ENCODE measurements at regions not wholly inside any gene's neighbourhood (a gene's known extent, or its start where the extent isn't known, plus 50 kb on each side); places are given as distances from the start of the nearest gene placed in this dataset.

DNA sequence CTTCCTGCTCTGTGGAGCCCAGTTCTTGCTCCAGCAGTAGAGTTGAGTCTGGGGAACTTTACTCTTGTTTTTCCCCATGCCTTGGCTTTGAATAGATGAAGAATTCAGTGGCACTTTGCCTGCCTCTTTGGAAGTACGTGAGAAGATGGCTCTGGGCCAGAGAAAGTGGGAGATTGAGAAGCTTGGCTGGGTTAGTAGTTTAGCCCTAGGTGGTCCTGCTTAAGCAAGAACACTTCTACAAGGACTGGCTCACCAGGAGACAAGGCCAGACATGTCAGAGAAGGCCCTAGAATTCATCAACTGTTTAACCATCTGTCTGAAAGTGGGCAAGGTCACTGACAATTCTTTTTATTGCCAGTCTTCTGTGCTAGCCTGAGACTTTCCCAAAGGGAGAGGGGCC is 410.3 kb downstream of the TYW1 start:
- Histone ChIP-seq H3K36me3 (ENCODE audit: insufficient read depth, low read length) (no peaks in the 10 kb centered on the region), H3K9me3 (ENCODE audit: low read depth, low read length) (no peaks in the 10 kb centered on the region), H3K4me3 (peak overlapping the region; percentile 32; the same call in 1 of the 2 replicates), H3K9ac (ENCODE audit: insufficient read length) (no peak overlapping the region), H3K27ac (peak overlapping the region; percentile 47)
- DNase-seq (ENCODE audit: low read depth, low spot score): no peak
- TF ChIP-seq FOXP2 (optimal IDR thresholded peaks at IDR 0.05; ENCODE audit: control extremely low read depth, extremely low read length, insufficient read depth): no peak
- TF ChIP-seq EZH2 (IDR thresholded peaks at IDR 0.05): no peak
- TF ChIP-seq POLR2AphosphoS5 (IDR thresholded peaks at IDR 0.05; ENCODE audit: borderline replicate concordance, low read depth, low read length): no peak

DNA sequence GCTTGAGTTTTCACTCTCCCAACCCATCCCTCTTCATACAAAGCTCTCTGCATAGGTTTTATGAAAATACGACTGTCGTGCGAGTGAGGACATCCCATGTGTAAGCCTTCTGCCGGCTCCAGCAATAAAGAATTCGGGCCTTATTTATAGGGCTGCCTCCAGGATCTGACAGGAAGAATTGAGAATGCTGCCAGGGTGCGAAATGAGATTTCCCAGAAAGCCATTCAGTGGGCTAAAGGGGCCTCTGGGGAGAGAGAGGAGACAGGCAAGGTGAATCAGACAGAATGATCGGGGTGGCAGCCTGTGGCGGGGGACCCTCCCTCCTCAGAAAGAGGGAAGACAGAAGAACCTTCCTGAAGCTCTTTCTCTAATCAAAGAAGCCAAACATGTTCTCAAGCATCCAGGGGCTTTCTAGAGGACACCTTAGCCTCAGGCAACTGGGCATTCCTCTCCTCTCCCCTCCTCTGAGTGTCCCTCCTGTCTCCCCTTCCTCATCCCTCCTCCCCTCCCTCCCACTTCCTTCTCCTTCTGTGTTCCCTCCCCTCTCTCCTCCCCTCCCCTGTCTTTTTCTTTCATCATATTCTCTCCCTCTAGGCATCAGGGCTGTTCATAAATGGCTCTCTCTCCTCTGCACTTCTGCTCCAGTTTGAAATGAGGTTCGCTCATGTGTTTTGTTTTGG is 410.9 kb downstream of the TYW1 start:
- Histone ChIP-seq H3K36me3 (ENCODE audit: insufficient read depth, low read length) (no peaks in the 10 kb centered on the region), H3K9ac (ENCODE audit: insufficient read length) (no peak overlapping the region), H3K27ac (peak overlapping the region; percentile 47), H3K9me3 (ENCODE audit: low read depth, low read length) (no peaks in the 10 kb centered on the region), H3K4me3 (peak overlapping the region; percentile 32)
- no peak for DNase-seq (ENCODE audit: low read depth, low spot score)
- no peak for TF ChIP-seq EZH2 (IDR thresholded peaks at IDR 0.05)
- no peak for TF ChIP-seq FOXP2 (optimal IDR thresholded peaks at IDR 0.05; ENCODE audit: control extremely low read depth, extremely low read length, insufficient read depth)
- TF ChIP-seq POLR2AphosphoS5 (IDR thresholded peaks at IDR 0.05; ENCODE audit: borderline replicate concordance, low read depth, low read length): no peak

DNA sequence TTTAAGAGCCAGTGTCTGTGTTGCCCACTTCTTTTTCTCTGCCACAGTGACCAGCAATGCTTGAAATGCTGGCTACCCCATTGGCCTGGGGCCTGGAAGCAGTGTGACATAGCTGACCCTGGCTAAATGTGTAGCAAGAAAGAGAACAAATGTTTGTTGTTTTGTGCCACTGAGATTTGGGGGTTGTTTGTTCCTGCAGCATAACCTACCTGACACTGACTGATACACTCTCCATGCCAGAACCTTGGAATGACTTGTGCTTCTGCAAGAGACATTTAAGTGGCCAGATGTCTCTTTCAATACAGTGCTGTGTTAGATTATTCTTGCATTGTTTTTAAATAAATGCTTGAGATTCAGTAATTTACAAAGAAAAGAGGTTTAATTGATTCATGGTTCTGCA is 411.5 kb downstream of the TYW1 start:
- H3K4me3 ChIP-seq: peak overlapping the region; percentile 32; the same call in 1 of the 2 replicates
- no peaks in the 10 kb centered on the region for H3K36me3 ChIP-seq (ENCODE audit: insufficient read depth, low read length)
- no peaks in the 10 kb centered on the region for H3K9me3 ChIP-seq (ENCODE audit: low read depth, low read length)
- peak overlapping the region; percentile 47 for H3K27ac ChIP-seq
- no peak for DNase-seq (ENCODE audit: low read depth, low spot score)
- H3K9ac ChIP-seq (ENCODE audit: insufficient read length): no peak overlapping the region
- TF ChIP-seq EZH2 (IDR thresholded peaks at IDR 0.05): no peak
- TF ChIP-seq FOXP2 (optimal IDR thresholded peaks at IDR 0.05; ENCODE audit: control extremely low read depth, extremely low read length, insufficient read depth): no peak
- no peak for TF ChIP-seq POLR2AphosphoS5 (IDR thresholded peaks at IDR 0.05; ENCODE audit: borderline replicate concordance, low read depth, low read length)

DNA sequence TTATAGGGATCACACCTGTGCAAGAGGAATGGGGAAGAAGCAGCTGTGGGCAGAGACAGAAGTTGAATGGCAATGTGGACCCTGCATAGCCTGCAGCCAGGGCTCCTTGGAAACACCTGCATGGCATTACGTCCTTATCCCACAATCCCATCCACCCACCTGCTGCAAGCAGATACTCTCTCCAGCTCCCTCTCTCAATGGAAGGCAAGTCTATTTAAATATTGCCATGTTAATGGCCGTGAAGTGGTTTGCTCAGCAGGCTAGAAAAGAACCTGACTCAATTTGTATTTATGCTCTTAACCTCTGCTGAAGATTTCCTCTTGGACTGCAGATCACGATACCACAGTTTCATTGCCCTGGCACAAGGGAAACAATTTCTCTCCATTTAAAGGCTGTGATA is 417.0 kb downstream of the TYW1 start:
- no peak for TF ChIP-seq EZH2 (IDR thresholded peaks at IDR 0.05)
- no peak for TF ChIP-seq FOXP2 (optimal IDR thresholded peaks at IDR 0.05; ENCODE audit: control extremely low read depth, extremely low read length, insufficient read depth)
- TF ChIP-seq POLR2AphosphoS5 (IDR thresholded peaks at IDR 0.05; ENCODE audit: borderline replicate concordance, low read depth, low read length): no peak
- DNase-seq (ENCODE audit: low read depth, low spot score): no peak
- no peak overlapping the region for H3K4me3 ChIP-seq
- no peaks in the 10 kb centered on the region for H3K9me3 ChIP-seq (ENCODE audit: low read depth, low read length)
- no peak overlapping the region for H3K27ac ChIP-seq
- no peaks in the 10 kb centered on the region for H3K36me3 ChIP-seq (ENCODE audit: insufficient read depth, low read length)
- H3K9ac ChIP-seq (ENCODE audit: insufficient read length): no peak overlapping the region

DNA sequence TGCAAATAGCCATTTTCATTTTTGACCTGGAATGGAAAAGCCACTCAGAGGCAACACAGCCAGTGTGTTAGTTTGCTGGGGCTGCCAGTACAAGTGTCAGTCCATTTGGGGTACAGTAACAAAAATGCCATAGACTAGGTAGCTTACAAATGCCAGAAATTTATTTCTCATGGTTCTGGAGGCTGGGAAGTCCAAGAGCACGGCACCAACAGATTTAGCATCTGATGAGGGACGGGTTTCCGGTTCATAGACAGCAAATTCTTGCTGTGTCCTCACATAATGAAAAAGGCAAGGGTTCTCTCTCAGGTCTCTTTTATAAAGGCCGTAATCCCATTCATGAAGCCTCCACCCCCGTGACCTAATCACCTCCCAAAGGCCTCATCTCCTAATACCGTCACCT is 418.2 kb downstream of the TYW1 start:
- Histone ChIP-seq H3K4me3 (no peak overlapping the region), H3K36me3 (ENCODE audit: insufficient read depth, low read length) (no peaks in the 10 kb centered on the region), H3K9me3 (ENCODE audit: low read depth, low read length) (no peaks in the 10 kb centered on the region), H3K27ac (no peak overlapping the region), H3K9ac (ENCODE audit: insufficient read length) (no peak overlapping the region)
- no peak for DNase-seq (ENCODE audit: low read depth, low spot score)
- TF ChIP-seq FOXP2 (optimal IDR thresholded peaks at IDR 0.05; ENCODE audit: control extremely low read depth, extremely low read length, insufficient read depth): no peak
- TF ChIP-seq POLR2AphosphoS5 (IDR thresholded peaks at IDR 0.05; ENCODE audit: borderline replicate concordance, low read depth, low read length): no peak
- no peak for TF ChIP-seq EZH2 (IDR thresholded peaks at IDR 0.05)

DNA sequence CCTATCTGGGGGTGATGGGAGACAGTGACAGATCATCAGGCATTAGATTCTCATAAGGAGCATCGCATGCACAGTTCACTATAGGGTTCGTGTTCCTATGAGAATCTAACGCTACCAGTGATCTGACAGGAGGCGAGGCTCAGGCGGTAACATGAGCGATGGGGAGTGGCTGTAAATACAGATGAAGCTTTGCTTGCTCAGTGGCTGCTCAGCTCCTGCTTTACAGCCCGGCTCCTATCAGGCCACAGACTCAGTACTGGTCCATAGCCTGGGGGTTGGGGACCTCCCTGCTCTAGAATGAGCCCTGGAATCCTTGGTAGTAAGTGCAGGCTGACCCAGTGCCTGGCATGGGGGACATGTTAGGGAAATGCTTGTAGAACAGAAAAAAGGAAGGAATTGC is 426.0 kb downstream of the TYW1 start:
- Histone ChIP-seq H3K4me3 (no peak overlapping the region), H3K36me3 (ENCODE audit: insufficient read depth, low read length) (no peaks in the 10 kb centered on the region), H3K9ac (ENCODE audit: insufficient read length) (no peak overlapping the region), H3K9me3 (ENCODE audit: low read depth, low read length) (no peaks in the 10 kb centered on the region), H3K27ac (no peak overlapping the region)
- TF ChIP-seq EZH2 (IDR thresholded peaks at IDR 0.05) (no peak), FOXP2 (optimal IDR thresholded peaks at IDR 0.05; ENCODE audit: control extremely low read depth, extremely low read length, insufficient read depth) (no peak), POLR2AphosphoS5 (IDR thresholded peaks at IDR 0.05; ENCODE audit: borderline replicate concordance, low read depth, low read length) (no peak)
- DNase-seq (ENCODE audit: low read depth, low spot score): no peak

DNA sequence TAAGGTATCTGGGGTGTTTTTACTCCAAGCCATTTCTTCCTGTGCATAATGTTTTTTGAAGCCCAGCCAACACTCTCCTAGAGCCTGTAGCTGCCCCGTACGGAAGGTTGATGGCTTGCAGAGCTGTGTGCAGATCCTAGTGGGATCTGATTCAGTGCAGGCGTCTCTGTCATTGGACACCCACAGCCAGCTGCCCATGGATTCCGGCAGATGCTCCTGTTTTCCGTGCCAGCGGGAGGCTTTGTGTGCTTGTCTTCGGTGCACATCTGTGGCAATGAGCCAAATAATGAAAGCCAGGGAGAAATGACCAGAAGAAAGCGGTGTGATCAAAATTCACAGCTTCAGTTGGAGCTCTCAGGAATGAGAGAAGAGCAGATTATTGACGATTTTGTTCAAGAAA is 426.4 kb downstream of the TYW1 start:
- H3K9ac ChIP-seq (ENCODE audit: insufficient read length): no peak overlapping the region
- no peak for DNase-seq (ENCODE audit: low read depth, low spot score)
- H3K4me3 ChIP-seq: no peak overlapping the region
- no peaks in the 10 kb centered on the region for H3K36me3 ChIP-seq (ENCODE audit: insufficient read depth, low read length)
- H3K27ac ChIP-seq: peak overlapping the region; percentile 73
- TF ChIP-seq FOXP2 (optimal IDR thresholded peaks at IDR 0.05; ENCODE audit: control extremely low read depth, extremely low read length, insufficient read depth) (no peak), POLR2AphosphoS5 (IDR thresholded peaks at IDR 0.05; ENCODE audit: borderline replicate concordance, low read depth, low read length) (no peak)
- H3K9me3 ChIP-seq (ENCODE audit: low read depth, low read length): no peaks in the 10 kb centered on the region

DNA sequence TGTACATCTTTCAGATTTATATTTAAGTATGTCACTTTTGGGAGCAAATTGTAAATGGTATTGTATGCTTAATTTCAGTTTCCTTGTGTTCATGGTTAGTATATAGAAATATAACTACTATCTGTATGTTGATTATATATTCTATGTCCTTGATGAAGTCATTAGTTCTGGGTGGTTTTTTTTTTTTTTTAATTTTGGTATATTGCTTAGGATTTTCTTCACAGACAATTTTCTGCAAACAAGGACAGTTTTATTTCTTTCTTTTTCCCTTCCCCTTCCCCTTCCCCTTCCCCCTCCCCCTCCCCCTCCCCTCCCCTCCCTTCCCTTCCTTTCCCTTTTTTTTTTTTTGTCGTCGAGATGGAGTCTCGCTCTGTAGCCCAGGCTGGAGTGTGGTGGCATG is 430.0 kb downstream of the TYW1 start:
- no peak for DNase-seq (ENCODE audit: low read depth, low spot score)
- Histone ChIP-seq H3K9ac (ENCODE audit: insufficient read length) (no peak overlapping the region), H3K4me3 (no peak overlapping the region), H3K36me3 (ENCODE audit: insufficient read depth, low read length) (no peaks in the 10 kb centered on the region), H3K27ac (no peak overlapping the region), H3K9me3 (ENCODE audit: low read depth, low read length) (no peaks in the 10 kb centered on the region)
- no peak for TF ChIP-seq EZH2 (IDR thresholded peaks at IDR 0.05)
- TF ChIP-seq FOXP2 (optimal IDR thresholded peaks at IDR 0.05; ENCODE audit: control extremely low read depth, extremely low read length, insufficient read depth): no peak
- TF ChIP-seq POLR2AphosphoS5 (IDR thresholded peaks at IDR 0.05; ENCODE audit: borderline replicate concordance, low read depth, low read length): no peak

DNA sequence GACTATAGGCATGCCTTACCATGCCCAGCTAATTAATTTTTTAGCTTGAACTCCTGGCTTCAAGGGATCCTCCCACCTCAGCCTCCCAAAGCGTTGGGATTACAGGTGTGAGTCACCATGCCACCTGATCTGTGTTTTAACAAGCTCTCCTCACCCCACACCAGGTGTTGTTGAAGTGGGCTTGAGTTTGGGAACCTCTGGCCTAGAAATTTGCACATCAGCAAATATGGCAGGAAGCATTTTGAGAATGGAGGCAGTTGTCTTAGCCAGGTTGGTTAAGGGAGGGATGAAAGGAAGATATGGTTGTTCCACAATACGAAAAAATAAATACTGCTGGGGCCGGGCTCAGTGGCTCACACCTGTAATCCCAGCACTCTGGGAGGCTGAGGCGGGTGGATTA is 433.1 kb downstream of the TYW1 start:
- Histone ChIP-seq H3K36me3 (ENCODE audit: insufficient read depth, low read length) (no peaks in the 10 kb centered on the region), H3K9me3 (ENCODE audit: low read depth, low read length) (no peaks in the 10 kb centered on the region), H3K9ac (ENCODE audit: insufficient read length) (no peak overlapping the region), H3K4me3 (no peak overlapping the region), H3K27ac (no peak overlapping the region)
- no peak for TF ChIP-seq POLR2AphosphoS5 (IDR thresholded peaks at IDR 0.05; ENCODE audit: borderline replicate concordance, low read depth, low read length)
- no peak for TF ChIP-seq FOXP2 (optimal IDR thresholded peaks at IDR 0.05; ENCODE audit: control extremely low read depth, extremely low read length, insufficient read depth)
- TF ChIP-seq EZH2 (IDR thresholded peaks at IDR 0.05): no peak
- no peak for DNase-seq (ENCODE audit: low read depth, low spot score)
